Testis (tissue), 2 donors: ENCODE measurements at regions not wholly inside any gene's neighbourhood (a gene's known extent, or its start where the extent isn't known, plus 50 kb on each side); places are given as distances from the start of the nearest gene placed in this dataset.

Source experiments
- DNase-seq: peaks from one replicate; pipeline ENCODE4 v3.0.0-alpha.2; 2019
- H3K27ac ChIP-seq, 2 donors: fragments of 200-600 bp; sonication (generic); one replicate each; pipeline ENCODE4 v1.5.1; 2019
- H3K27me3 ChIP-seq: fragments of 200-600 bp; sonication (generic); one replicate; pipeline ENCODE4 v1.5.1; 2019
- H3K36me3 ChIP-seq: fragments of 200-600 bp; sonication (generic); one replicate; pipeline ENCODE4 v1.5.1; 2017; ENCODE audit warnings: low read depth; ENCODE audit errors: missing control alignments
- H3K4me1 ChIP-seq: fragments of 200-600 bp; sonication (generic); one replicate; pipeline ENCODE4 v1.5.1; 2019
- H3K4me3 ChIP-seq, 2 donors: fragments of 200-600 bp; sonication (generic); one replicate each; pipeline ENCODE4 v1.5.1; 2017 to 2019
- H3K9me3 ChIP-seq: fragments of 200-600 bp; sonication (generic); one replicate; pipeline ENCODE4 v1.5.1; 2017
- CTCF ChIP-seq, 3 experiments: fragments of 450-650 bp in 2 of 3; fragments of 200-600 bp in 1 of 3; sonication (generic) in 1 of 3; IDR thresholded peaks; one replicate each; pipeline ENCODE4 v1.5.1; 2016 to 2019; ENCODE audit warnings: antibody characterized with exemption in 3 of 3, mild to moderate bottlenecking in 2 of 3, moderate library complexity in 1 of 3
- POLR2A ChIP-seq: fragments of 450-650 bp; IDR thresholded peaks from one replicate; pipeline ENCODE4 v1.6.1; 2017; ENCODE audit warnings: antibody characterized with exemption, mild to moderate bottlenecking, moderate library complexity
- WGBS, 2 donors: methylation state at CpG; one replicate each; pipeline ENCODE4 v1.1.5; 2018; 5-methylcytosine and 5-hydroxymethylcytosine counted together
- intact Hi-C: fragments of 100-400 bp; cut with DNase I; formaldehyde crosslinking; loops from one replicate; pipeline ENCODE4 v1.15.1; 2023; ENCODE audit warnings: low total_unique reads

GRCh38 chr6:50288881-50289280 lies 239.2 kb upstream of the DEFB112 start:
- TF ChIP-seq POLR2A (no peak), CTCF (IDR thresholded peaks at IDR 0.05) (no peak)
- Histone ChIP-seq H3K27ac (no peak overlapping the region), H3K4me1 (no peaks in the 10 kb centered on the region), H3K36me3 (no peaks in the 10 kb centered on the region), H3K4me3 (no peak overlapping the region), H3K9me3 (no peaks in the 10 kb centered on the region), H3K27me3 (no peaks in the 10 kb centered on the region)
- 73 to 77% methylated on average over 3 of the region's 3 CpGs for WGBS, 2 donors
- no peak for DNase-seq
- intact Hi-C loops, result no loop called here

GRCh38 chr6:50289366-50289765 lies 239.6 kb upstream of the DEFB112 start:
- Histone ChIP-seq H3K4me1 (no peaks in the 10 kb centered on the region), H3K27ac (no peak overlapping the region), H3K4me3 (no peak overlapping the region), H3K36me3 (no peaks in the 10 kb centered on the region), H3K9me3 (no peaks in the 10 kb centered on the region), H3K27me3 (no peaks in the 10 kb centered on the region)
- 82 to 90% methylated on average over 1 of the region's 1 CpG for WGBS, 2 donors
- intact Hi-C loops, result no loop called here
- DNase-seq, result no peak
- TF ChIP-seq POLR2A, result no peak
- TF ChIP-seq CTCF (IDR thresholded peaks at IDR 0.05), result no peak

GRCh38 chr6:50301307-50301706 lies 251.6 kb upstream of the DEFB112 start:
- H3K9me3 ChIP-seq, result no peaks in the 10 kb centered on the region
- H3K36me3 ChIP-seq, result no peaks in the 10 kb centered on the region
- intact Hi-C loops, result no loop called here
- no peak overlapping the region for H3K27ac ChIP-seq
- TF ChIP-seq POLR2A (no peak), CTCF (IDR thresholded peaks at IDR 0.05) (no peak)
- H3K27me3 ChIP-seq, result no peaks in the 10 kb centered on the region
- WGBS, 2 donors, result 80 to 81% methylated on average over 2 of the region's 2 CpGs
- no peak overlapping the region for H3K4me3 ChIP-seq
- no peaks in the 10 kb centered on the region for H3K4me1 ChIP-seq
- no peak for DNase-seq

GRCh38 chr6:50305660-50306059 lies 255.9 kb upstream of the DEFB112 start:
- TF ChIP-seq POLR2A (no peak), CTCF (IDR thresholded peaks at IDR 0.05) (no peak)
- intact Hi-C loops, result no loop called here
- no peak overlapping the region for H3K4me3 ChIP-seq

GRCh38 chr6:50318536-50318935 lies 268.8 kb upstream of the DEFB112 start:
- no peaks in the 10 kb centered on the region for H3K9me3 ChIP-seq
- H3K36me3 ChIP-seq, result no peaks in the 10 kb centered on the region
- no peak overlapping the region for H3K27ac ChIP-seq
- H3K4me1 ChIP-seq, result no peaks in the 10 kb centered on the region
- H3K4me3 ChIP-seq, result no peak overlapping the region
- H3K27me3 ChIP-seq, result no peaks in the 10 kb centered on the region
- intact Hi-C loops, result no loop called here
- no peak for DNase-seq
- TF ChIP-seq POLR2A, result no peak

More at GRCh38 chr6:50305660-50306059, 255.9 kb upstream of the DEFB112 start:
- Histone ChIP-seq H3K36me3 (no peaks in the 10 kb centered on the region), H3K9me3 (no peaks in the 10 kb centered on the region), H3K27me3 (no peaks in the 10 kb centered on the region), H3K4me1 (no peaks in the 10 kb centered on the region), H3K27ac (no peak overlapping the region)
- DNase-seq, result no peak
